GM12878 (cell line): ENCODE measurements at regions not wholly inside any gene's neighbourhood (a gene's known extent, or its start where the extent isn't known, plus 50 kb on each side); places are given as distances from the start of the nearest gene placed in this dataset.

Experiments used
- CREB1 ChIP-seq: IDR thresholded peaks from 2 replicates; pipeline ENCODE4 v1.6.1; 2012; ENCODE audit warnings: low read depth, mild to moderate bottlenecking, inconsistent platforms
- CTCF ChIP-seq, 3 experiments: IDR thresholded peaks in 2 of 3; conservative IDR thresholded peaks in 1 of 3; 2 replicates each; pipeline ENCODE4 v1.5.1; 2011; ENCODE audit warnings: low read depth in 3 of 3, low read length in 3 of 3, mild to moderate bottlenecking in 3 of 3, control low read depth in 2 of 3, moderate library complexity in 2 of 3, inconsistent platforms in 1 of 3, mixed read lengths in 1 of 3; ENCODE audit not compliant: control insufficient read depth in 2 of 3, insufficient read depth in 1 of 3; ENCODE audit errors: extremely low read depth in 1 of 3
- ZBTB11 ChIP-seq: fragments of 450-650 bp; formaldehyde crosslinking; IDR thresholded peaks from 2 replicates; pipeline ENCODE4 v1.5.0; 2022; ENCODE audit warnings: mild to moderate bottlenecking, missing genetic modification characterization
- TF ChIP-seq, protein P1 (sequence below): fragments of 450-650 bp; IDR thresholded peaks from 2 replicates; pipeline ENCODE4 v1.6.1; 2016; ENCODE audit warnings: mild to moderate bottlenecking, moderate library complexity, borderline replicate concordance
- TF ChIP-seq, protein P2 (sequence below): fragments of 450-650 bp; formaldehyde crosslinking; IDR thresholded peaks from 2 replicates; pipeline ENCODE4 v1.4.0; 2020; ENCODE audit warnings: mild to moderate bottlenecking, moderate library complexity

- TF ChIP-seq CREB1 (no peak), ZBTB11 (no peak), CTCF (IDR thresholded peaks at IDR 0.05 in 2 of 3, conservative IDR thresholded peaks at IDR 0.05 in 1 of 3; ENCODE audit: control insufficient read depth in 2 of 3, extremely low read depth in 1 of 3, insufficient read depth in 1 of 3, low read depth in 3 of 3, low read length in 3 of 3) (no peak)
- TF ChIP-seq, protein P1, sequence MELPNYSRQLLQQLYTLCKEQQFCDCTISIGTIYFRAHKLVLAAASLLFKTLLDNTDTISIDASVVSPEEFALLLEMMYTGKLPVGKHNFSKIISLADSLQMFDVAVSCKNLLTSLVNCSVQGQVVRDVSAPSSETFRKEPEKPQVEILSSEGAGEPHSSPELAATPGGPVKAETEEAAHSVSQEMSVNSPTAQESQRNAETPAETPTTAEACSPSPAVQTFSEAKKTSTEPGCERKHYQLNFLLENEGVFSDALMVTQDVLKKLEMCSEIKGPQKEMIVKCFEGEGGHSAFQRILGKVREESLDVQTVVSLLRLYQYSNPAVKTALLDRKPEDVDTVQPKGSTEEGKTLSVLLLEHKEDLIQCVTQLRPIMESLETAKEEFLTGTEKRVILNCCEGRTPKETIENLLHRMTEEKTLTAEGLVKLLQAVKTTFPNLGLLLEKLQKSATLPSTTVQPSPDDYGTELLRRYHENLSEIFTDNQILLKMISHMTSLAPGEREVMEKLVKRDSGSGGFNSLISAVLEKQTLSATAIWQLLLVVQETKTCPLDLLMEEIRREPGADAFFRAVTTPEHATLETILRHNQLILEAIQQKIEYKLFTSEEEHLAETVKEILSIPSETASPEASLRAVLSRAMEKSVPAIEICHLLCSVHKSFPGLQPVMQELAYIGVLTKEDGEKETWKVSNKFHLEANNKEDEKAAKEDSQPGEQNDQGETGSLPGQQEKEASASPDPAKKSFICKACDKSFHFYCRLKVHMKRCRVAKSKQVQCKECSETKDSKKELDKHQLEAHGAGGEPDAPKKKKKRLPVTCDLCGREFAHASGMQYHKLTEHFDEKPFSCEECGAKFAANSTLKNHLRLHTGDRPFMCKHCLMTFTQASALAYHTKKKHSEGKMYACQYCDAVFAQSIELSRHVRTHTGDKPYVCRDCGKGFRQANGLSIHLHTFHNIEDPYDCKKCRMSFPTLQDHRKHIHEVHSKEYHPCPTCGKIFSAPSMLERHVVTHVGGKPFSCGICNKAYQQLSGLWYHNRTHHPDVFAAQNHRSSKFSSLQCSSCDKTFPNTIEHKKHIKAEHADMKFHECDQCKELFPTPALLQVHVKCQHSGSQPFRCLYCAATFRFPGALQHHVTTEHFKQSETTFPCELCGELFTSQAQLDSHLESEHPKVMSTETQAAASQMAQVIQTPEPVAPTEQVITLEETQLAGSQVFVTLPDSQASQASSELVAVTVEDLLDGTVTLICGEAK: no peak
- TF ChIP-seq, protein P2, sequence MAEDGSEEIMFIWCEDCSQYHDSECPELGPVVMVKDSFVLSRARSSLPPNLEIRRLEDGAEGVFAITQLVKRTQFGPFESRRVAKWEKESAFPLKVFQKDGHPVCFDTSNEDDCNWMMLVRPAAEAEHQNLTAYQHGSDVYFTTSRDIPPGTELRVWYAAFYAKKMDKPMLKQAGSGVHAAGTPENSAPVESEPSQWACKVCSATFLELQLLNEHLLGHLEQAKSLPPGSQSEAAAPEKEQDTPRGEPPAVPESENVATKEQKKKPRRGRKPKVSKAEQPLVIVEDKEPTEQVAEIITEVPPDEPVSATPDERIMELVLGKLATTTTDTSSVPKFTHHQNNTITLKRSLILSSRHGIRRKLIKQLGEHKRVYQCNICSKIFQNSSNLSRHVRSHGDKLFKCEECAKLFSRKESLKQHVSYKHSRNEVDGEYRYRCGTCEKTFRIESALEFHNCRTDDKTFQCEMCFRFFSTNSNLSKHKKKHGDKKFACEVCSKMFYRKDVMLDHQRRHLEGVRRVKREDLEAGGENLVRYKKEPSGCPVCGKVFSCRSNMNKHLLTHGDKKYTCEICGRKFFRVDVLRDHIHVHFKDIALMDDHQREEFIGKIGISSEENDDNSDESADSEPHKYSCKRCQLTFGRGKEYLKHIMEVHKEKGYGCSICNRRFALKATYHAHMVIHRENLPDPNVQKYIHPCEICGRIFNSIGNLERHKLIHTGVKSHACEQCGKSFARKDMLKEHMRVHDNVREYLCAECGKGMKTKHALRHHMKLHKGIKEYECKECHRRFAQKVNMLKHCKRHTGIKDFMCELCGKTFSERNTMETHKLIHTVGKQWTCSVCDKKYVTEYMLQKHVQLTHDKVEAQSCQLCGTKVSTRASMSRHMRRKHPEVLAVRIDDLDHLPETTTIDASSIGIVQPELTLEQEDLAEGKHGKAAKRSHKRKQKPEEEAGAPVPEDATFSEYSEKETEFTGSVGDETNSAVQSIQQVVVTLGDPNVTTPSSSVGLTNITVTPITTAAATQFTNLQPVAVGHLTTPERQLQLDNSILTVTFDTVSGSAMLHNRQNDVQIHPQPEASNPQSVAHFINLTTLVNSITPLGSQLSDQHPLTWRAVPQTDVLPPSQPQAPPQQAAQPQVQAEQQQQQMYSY: no peak
Measured at GRCh38 chr9:102428305-102428704, 566.8 kb upstream of the CYLC2 start.
